ENCODE measurements at regions not wholly inside any gene's neighbourhood (a gene's known extent, or its start where the extent isn't known, plus 50 kb on each side); places are given as distances from the start of the nearest gene placed in this dataset.

DNA sequence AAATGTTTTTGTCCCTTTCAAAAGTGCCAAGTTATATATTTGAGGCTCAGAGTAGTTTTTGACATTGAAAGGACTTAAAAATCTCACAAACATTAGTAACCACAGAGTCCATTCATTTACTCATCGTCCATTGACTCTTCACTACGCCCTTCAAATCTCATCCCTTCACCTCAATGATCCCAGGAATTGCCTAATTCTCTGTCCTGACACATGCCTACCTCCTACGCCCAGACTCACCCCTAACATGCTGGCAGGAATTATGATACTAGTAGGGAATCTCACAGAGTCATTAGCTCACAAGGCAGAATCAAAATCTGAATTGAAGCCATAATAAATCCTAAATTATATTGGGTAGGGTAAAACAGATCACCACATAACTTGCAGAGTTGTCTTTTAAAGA lies 410.1 kb downstream of the RAP2B start:
- Mint-ChIP-seq H3K36me3 (no peaks in the 10 kb centered on the region), H3K9me3 (peaks cover 0 to 5% of the 10 kb centered on the region in 2 donors), H3K27ac (no peak overlapping the region)
- no peak for ATAC-seq
- DNase-seq (ENCODE audit: low spot score in 2 of 2) = no peak

DNA sequence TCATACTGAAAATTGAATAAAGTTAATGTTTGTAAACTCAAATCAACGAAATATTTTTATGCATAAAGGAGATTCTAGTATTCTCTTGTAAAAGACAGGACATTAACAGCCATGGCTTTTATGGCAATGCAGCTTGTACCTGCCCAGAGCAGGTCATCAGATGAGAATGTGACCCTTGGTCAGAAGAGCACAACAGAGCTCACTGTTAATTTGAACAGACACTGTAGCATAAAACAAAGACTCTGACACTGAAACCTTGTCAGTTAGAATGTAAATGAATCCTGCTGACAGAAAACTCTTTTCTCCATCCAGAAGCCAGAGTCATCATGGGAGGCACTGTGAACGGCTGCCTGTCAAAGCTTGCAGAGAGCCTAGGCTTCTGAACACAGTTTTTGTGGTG lies 410.6 kb downstream of the RAP2B start:
- peaks cover 0 to 5% of the 10 kb centered on the region in 2 donors for H3K9me3 Mint-ChIP-seq
- H3K27ac Mint-ChIP-seq = no peak overlapping the region
- DNase-seq (ENCODE audit: low spot score in 2 of 2) (no peak), ATAC-seq (no peak)
- H3K36me3 Mint-ChIP-seq = no peaks in the 10 kb centered on the region

DNA sequence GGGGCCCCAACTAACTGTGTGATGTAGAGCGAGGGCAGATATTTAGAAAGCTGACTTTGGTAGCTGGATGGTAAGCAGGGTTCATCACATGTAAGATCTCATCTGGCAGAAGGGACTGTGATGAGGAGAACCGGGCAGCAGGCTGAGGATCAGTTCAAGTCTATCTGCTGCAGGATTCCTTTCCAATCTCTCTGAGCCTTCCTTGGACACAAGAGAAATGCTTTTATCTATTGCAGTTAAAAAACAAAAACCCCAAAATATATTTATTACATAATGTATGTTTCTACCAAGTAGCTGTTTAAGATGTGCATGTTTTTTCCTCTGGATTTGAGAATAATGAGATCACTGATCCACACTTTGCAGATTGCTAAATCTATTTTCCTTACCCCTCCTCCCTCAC lies 411.5 kb downstream of the RAP2B start:
- DNase-seq (ENCODE audit: low spot score in 2 of 2) = no peak
- H3K9me3 Mint-ChIP-seq = peaks cover 0 to 5% of the 10 kb centered on the region in 2 donors

DNA sequence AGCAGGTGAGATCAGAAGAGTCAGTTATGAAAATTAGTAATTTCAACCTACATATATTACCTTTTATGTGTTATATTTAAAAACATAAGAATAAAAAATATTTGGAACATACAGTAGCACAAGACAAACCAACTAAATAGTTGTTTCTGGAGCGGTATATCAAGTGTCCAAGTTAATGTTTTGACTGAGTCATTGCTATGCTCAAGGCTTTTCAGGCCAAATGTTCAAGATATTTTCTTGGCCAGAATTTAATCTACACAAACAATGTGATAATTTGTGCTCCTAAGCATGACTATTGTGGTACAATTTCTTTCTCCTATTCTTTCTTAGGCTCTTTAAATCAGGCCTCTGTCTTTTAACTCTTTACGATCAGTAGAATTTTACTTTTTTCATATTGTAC lies 412.4 kb downstream of the RAP2B start:
- no peak for ATAC-seq

More for the DNA sequence above, 411.5 kb downstream of the RAP2B start:
- H3K36me3 Mint-ChIP-seq = no peaks in the 10 kb centered on the region
- H3K27ac Mint-ChIP-seq = no peak overlapping the region
- ATAC-seq = no peak

DNA sequence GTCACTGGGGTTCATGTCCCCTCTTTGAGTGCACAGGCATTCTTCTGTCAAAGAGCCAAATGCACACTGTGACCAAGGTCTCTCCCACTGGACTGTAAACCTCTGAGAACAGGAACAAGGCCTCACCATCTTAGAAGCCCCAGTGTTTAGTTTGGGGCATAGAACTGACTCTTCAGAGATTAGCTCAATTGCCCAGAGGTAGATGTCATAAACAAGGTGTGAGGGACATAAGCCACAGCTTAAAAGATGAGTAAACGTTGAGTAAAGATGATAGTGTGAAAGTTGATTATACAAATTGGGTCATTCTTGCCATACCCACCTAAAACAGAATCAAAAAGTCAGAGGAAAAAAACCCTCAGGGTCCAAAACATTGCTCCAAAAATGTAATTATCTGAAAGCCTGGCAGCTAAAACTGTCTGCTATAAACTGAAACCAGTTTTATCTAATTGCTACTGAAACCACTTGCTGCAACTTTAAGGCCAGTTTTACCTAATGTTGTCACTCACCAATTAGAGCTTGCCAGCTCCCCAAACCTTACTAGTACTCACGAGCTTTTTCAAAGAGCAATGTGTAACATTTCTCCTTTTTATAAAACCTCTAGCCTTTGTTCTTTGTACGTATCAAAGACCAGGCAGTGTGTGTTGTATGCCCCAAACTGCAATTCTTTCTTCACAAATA lies 415.2 kb downstream of the RAP2B start:
- ATAC-seq (peak in 1 of 2 donors; percentile 96), DNase-seq (ENCODE audit: low spot score in 2 of 2) (no peak)
- Mint-ChIP-seq H3K36me3 (no peaks in the 10 kb centered on the region), H3K27ac (peak overlapping the region in 1 of 2 donors; percentile 85), H3K9me3 (peaks cover 0 to 5% of the 10 kb centered on the region in 2 donors)

More for the DNA sequence above, 412.4 kb downstream of the RAP2B start:
- Mint-ChIP-seq H3K36me3 (no peaks in the 10 kb centered on the region), H3K9me3 (no peaks in the 10 kb centered on the region), H3K27ac (no peak overlapping the region)
- no peak for DNase-seq (ENCODE audit: low spot score in 2 of 2)

DNA sequence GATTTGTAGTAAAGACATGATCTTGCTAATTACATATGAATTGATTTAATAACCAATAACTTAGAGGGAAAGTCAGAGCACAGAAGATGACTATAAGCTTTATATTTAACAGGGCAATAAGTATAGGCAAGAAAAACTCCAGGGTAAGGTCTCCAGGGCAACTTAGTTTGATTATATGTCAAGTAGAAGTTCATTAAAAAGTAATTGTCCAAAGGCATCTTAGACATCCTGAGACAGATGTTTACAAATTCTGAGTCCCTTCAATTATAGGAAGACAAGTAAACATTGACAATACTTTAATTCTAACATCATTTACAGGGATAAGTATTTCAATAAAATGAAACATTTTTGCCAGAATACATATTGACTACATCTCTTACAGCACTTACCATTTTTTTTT lies 416.0 kb downstream of the RAP2B start:
- DNase-seq (ENCODE audit: low spot score in 2 of 2) (no peak), ATAC-seq (no peak)
- no peaks in the 10 kb centered on the region for H3K36me3 Mint-ChIP-seq
- H3K27ac Mint-ChIP-seq = no peak overlapping the region
- H3K9me3 Mint-ChIP-seq = peaks cover 0 to 5% of the 10 kb centered on the region in 2 donors

DNA sequence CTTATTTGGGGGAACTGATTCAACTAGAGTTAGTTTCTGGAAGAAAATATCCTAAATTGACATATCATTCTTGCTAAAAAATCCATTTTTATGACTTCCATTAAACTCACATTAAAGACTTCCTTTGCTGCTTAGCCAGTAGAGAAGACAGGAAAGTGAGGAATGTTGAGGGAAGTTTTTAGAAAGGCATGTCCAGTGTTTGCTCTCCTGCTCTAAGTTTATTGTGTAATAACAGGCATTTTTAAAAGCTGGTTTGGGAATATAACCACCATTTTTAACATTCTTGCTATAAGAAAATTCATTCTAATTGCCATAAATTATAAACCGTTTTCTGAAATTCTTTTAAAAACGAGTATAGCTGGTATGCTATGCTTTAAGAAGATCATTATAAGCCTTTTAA lies 428.0 kb downstream of the RAP2B start:
- no peak for DNase-seq (ENCODE audit: low spot score in 2 of 2)
- no peak overlapping the region for H3K27ac Mint-ChIP-seq
- ATAC-seq = no peak
- H3K36me3 Mint-ChIP-seq = peaks cover 8 to 12% of the 10 kb centered on the region in 2 donors
- peaks cover 11 to 12% of the 10 kb centered on the region in 2 donors for H3K9me3 Mint-ChIP-seq

DNA sequence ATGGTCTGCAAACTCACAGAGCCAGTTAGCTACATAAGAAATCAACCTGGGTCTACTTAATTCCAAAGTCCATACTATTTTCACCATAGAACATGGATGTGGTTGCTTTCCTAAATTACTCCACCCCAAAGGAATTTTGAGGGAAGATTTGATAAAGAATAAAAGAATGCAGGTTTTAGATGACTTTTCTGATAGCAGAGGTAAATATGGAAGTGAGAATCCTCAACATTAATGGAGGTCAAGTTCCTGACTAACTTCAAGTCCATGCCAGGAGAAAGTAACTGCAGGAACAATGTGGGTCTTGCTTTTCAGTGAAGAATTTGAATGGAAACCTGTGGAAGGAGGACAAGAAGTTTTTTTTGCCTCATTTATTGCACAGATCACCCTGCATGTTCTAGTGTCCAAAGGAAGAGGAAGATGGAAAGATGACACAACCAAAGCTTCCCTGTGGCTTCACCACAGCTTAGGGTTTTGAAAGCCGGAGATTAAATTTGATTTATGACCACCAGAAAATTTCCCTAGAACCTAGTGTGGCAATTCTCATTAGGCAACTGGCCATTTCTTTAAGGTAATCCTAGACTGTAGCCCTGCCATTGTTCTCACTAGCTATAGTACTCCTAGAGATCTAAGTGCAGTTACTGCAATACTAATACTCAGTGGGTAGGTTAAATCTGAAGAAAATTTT lies 429.7 kb downstream of the RAP2B start:
- H3K36me3 Mint-ChIP-seq = peaks cover 5 to 6% of the 10 kb centered on the region in 2 donors
- peaks cover 3 to 6% of the 10 kb centered on the region in 2 donors for H3K9me3 Mint-ChIP-seq
- H3K27ac Mint-ChIP-seq = no peak overlapping the region
- DNase-seq (ENCODE audit: low spot score in 2 of 2) = no peak
- ATAC-seq = no peak

DNA sequence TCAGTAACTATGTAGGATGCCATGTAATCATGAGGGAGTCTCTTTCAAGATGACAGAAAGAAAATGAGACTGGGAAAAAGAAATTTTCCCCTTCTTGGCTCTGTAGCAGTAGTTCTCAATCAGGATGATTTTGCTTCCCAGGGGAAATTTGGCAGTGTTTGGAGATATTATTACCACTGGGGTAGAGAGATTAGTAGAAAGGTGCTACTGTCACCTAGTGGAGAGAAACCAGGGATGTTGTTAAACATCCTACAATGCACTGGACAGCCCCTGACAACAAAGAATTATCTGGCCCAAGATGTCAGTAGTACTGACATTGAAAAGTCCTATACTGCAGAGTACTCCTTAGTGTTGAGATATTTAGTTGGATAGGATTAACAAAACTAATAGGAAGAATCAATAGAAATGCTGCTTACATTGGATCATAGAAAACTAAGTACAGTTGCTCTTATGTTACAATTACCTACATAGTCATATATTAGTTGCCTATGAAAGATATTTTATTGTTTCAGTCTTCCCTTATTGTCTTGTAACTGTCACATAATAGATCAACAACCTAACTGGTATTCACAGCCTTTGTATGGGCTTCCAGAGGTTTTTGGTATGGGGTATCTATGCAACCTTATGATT lies 433.3 kb downstream of the RAP2B start:
- Mint-ChIP-seq H3K9me3 (no peaks in the 10 kb centered on the region), H3K36me3 (no peaks in the 10 kb centered on the region), H3K27ac (no peak overlapping the region)
- ATAC-seq (peak in 1 of 2 donors; percentile 55), DNase-seq (ENCODE audit: low spot score in 2 of 2) (no peak)

DNA sequence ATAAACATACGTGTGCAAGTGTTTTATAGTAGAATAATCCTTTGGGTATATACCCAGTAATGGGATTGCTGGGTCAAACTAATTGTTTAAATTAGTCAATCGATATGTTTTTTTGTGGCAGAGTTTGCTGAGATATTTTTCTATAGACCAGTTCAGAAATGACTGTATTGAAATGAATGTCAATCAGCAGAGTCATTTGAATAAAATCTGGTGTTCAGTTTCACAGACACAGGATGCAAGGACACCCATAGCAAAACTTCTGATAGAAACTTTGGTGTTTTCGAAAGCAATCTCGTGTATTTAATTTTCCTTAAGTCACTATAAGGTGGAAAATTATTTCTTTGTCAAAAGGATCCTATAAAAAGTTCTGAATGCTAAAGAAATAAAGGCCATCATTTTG lies 434.4 kb downstream of the RAP2B start:
- H3K27ac Mint-ChIP-seq = no peak overlapping the region
- no peaks in the 10 kb centered on the region for H3K9me3 Mint-ChIP-seq
- peak in 1 of 2 donors; percentile 71 for ATAC-seq
- no peaks in the 10 kb centered on the region for H3K36me3 Mint-ChIP-seq
- no peak for DNase-seq (ENCODE audit: low spot score in 2 of 2)

DNA sequence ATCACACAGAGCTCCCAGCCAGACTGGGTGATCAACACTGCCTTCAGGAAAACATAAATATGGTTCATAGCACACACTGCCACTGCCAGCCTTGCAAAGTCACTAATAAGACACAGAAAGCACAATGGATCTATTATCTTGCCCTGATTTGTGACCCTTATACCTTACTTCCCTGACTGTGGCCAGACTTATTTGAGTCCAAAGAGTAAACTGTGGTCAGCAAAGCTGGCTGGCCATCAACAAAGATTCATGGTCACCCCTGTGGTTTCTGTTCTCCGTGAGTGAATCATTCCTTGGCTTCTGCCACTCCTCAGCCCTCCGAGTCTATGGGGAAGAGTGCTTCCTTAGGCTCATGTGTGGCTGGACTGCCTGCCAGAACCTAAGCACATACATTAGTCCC lies 437.7 kb downstream of the RAP2B start:
- DNase-seq (ENCODE audit: low spot score in 2 of 2) (no peak), ATAC-seq (no peak)
- Mint-ChIP-seq H3K9me3 (peaks cover 0 to 4% of the 10 kb centered on the region in 2 donors), H3K27ac (no peak overlapping the region), H3K36me3 (no peaks in the 10 kb centered on the region)

DNA sequence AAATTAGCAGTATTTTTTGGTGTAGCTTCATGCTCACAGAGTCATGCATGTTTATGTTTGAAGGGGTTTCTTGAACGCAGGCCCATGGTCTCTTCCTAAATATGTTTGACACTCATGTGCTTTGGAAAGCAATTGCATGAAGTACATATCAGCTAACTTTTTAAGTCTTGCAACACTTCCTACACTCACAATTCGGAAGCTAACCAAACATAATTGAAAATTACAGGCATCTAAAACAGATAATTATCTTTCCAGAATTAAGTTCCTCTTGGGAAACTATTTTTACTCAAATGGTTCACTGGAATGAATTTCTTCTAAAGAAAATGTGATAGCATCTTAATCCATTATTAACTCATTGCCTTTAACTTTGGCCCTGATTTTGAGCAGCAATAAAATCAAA lies 438.9 kb downstream of the RAP2B start:
- no peak for DNase-seq (ENCODE audit: low spot score in 2 of 2)
- Mint-ChIP-seq H3K36me3 (no peaks in the 10 kb centered on the region), H3K9me3 (peaks cover 0 to 4% of the 10 kb centered on the region in 2 donors), H3K27ac (no peak overlapping the region)
- no peak for ATAC-seq

DNA sequence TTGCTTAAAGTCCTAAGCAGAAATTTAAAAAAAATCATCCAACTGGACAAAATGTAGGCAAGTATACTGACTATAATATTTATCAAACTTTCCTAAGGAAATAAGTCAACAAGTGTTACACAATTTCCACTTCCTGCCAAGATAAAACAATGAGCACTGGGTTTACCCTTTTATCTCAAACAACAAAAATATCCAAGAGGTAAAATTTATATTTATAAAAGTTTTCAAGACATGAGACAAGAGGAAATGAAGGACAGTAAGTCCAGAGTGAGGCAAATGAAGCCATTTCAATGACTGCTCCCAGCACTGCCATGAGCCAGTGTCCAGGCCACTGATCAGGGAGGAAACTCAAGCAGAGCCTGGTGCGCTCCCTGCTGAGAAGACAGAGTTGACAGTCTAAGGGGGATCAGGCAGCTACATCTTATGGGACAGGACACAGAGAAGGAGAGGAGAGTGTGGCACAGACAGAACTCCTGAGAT lies 439.4 kb downstream of the RAP2B start:
- ATAC-seq = no peak
- H3K36me3 Mint-ChIP-seq = no peaks in the 10 kb centered on the region

DNA sequence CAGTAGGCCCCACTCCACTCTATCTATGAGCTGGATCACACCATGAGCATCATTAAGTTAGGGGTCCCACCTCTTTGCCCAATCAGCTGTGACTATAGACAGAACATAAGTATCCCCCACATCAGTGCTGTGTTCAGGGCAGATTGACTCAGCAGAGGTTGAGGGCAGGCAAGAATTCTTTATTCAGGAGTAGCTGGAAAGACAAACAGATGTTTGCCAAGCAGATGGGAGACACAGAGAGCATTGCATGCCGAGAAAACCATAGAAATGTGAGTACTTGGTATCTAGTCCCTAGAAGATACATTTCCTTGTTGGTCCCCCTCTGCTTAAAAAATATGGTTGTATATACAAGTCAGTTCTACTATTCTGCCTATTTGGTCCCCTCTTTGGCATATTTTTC lies 440.8 kb downstream of the RAP2B start:
- peaks cover 0 to 4% of the 10 kb centered on the region in 2 donors for H3K9me3 Mint-ChIP-seq
- H3K27ac Mint-ChIP-seq = no peak overlapping the region
- ATAC-seq (no peak), DNase-seq (ENCODE audit: low spot score in 2 of 2) (no peak)
- H3K36me3 Mint-ChIP-seq = no peaks in the 10 kb centered on the region

More for the DNA sequence above, 439.4 kb downstream of the RAP2B start:
- H3K27ac Mint-ChIP-seq = peak overlapping the region in 1 of 2 donors; percentile 55
- DNase-seq (ENCODE audit: low spot score in 2 of 2) = no peak
- peaks cover 0 to 4% of the 10 kb centered on the region in 2 donors for H3K9me3 Mint-ChIP-seq

DNA sequence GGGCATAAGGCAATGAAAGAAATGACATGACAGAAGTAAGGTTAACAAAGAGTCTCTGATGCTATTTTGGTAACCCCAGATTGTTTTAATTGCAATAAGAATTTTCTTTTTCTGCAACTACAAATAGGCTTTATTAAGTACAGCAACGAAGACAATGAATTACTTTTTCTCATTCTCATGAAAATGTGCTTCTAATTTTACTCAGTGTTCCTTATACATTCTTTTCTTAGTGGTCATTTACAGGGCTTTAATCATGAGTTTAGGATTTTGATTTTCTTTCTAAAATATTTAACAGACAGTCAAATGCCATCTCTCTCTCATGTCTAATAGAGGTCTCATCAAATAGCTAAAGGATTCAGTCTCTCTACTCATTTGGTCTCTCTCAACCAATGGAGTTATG lies 452.1 kb downstream of the RAP2B start:
- H3K27ac Mint-ChIP-seq = peak overlapping the region in 1 of 2 donors; percentile 72
- H3K9me3 Mint-ChIP-seq = no peaks in the 10 kb centered on the region
- no peaks in the 10 kb centered on the region for H3K36me3 Mint-ChIP-seq
- ATAC-seq (no peak), DNase-seq (ENCODE audit: low spot score in 2 of 2) (no peak)

DNA sequence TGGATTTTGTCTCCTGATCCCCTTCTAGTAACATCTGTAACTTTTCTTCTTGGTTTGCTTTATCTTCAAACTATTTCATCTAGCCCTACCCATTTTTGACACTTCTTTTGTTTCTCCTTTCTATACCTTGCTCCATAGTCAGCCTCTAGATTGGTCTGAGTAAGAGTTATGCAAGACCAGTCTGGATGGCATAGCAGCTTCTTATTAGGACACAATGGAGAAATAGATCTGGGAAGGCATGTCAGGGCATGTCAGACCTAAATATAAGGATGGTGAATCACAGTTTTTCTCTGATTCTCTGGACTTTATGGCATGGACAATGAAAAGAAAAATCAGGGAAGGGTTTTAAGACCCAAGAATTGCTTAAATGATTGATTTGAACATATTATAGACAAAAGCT lies 452.5 kb downstream of the RAP2B start:
- no peak for ATAC-seq
- no peak for DNase-seq (ENCODE audit: low spot score in 2 of 2)
- Mint-ChIP-seq H3K27ac (peak overlapping the region in 1 of 2 donors; percentile 72), H3K9me3 (no peaks in the 10 kb centered on the region), H3K36me3 (no peaks in the 10 kb centered on the region)

DNA sequence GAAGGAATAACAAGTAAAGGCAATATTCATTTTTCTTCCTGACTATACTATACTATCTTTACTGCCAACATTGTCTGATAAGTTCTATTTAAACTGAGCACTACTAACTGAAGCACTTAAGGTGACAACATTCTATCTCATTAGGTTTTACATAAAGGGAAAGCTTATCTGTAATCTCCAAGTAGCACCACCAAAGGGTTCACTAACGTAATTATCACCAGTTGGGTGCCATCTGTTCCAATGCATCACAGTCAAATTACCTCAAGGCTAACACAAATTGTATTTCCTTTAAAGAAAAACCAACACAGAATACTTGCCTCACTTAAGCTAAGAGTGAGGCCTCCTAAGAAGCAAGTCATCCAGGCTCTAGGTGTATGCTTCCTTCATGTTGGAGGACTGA lies 453.8 kb downstream of the RAP2B start:
- ATAC-seq (no peak), DNase-seq (ENCODE audit: low spot score in 2 of 2) (no peak)
- Mint-ChIP-seq H3K36me3 (peaks cover 0 to 8% of the 10 kb centered on the region in 2 donors), H3K9me3 (peaks cover 0 to under 1% of the 10 kb centered on the region in 2 donors), H3K27ac (no peak overlapping the region)
